Heart left ventricle (tissue), 13 donors: ENCODE measurements at regions not wholly inside any gene's neighbourhood (a gene's known extent, or its start where the extent isn't known, plus 50 kb on each side); places are given as distances from the start of the nearest gene placed in this dataset.

Experiments
- POLR2A ChIP-seq, 2 donors: fragments of 450-650 bp; IDR thresholded peaks; one replicate each; pipeline ENCODE4 v1.6.1; 2017; ENCODE audit warnings: antibody characterized with exemption in 2 of 2, mild to moderate bottlenecking in 2 of 2, moderate library complexity in 2 of 2
- TF ChIP-seq, protein P1 (sequence below), 12 donors: fragments of 200-600 bp; sonication (generic) in 4 of 12; IDR thresholded peaks; one replicate each; pipeline versions ENCODE4 v1.5.0 to v1.8.0; 2018 to 2022; ENCODE audit warnings: antibody characterized with exemption in 12 of 12, mild to moderate bottlenecking in 5 of 12
- donor health status: ischemic (EF 13 %, LVEDD 7.1; RV severe dilation, severe dysfunction).
- donor health status: DM: no; HTN: yes; CAD: no.
- donor health status: DM: no; HTN: no; CAD: no.
- donor health status: ischemic (EF 25% LVEDD 6.9; RV normal size, moderate dysfunction).
- donor health status: ischemic (EF 25% LVEDD 5.7; RV mildly dilated, moderate dysfunction).
- donor health status: ischemic (EF 35%, LVEDD 5.7; RV mildly dilated, moderate dysfunction).
- donor health status: nonischemic (EF 11% LVEDD 7.7; RV severe dilation, severe dysfunction).
- donor health status: DM: yes; HTN: yes; CAD: no.
- donor health status: PGD.
- donor health status: ischemic (EF 29% LVEDD 5.4; RV normal size, mild dysfunction).
- donor health status: nonischemic (EF 23%, LVEDD 6.1; RV moderate dilation, normal function).

DNA sequence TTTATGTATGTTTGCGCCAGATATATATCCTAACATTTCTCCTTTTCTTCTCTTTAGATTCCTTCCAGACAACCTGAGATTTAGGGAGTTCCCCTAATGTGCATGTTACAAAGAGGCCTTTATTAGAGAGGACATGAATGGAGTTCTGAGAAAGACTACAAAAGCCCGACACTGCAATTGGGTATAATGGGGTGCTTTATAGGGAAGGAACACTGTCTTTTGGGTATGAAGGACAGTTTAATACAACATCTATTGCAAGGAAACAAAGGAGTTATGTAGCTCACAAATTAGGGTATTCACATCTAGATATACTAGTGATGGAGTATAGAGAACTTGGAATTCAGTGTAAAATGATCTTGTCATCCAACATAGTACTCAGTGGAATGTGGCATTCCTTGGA is 383.8 kb downstream of the FIGN start:
- TF ChIP-seq, protein P1, sequence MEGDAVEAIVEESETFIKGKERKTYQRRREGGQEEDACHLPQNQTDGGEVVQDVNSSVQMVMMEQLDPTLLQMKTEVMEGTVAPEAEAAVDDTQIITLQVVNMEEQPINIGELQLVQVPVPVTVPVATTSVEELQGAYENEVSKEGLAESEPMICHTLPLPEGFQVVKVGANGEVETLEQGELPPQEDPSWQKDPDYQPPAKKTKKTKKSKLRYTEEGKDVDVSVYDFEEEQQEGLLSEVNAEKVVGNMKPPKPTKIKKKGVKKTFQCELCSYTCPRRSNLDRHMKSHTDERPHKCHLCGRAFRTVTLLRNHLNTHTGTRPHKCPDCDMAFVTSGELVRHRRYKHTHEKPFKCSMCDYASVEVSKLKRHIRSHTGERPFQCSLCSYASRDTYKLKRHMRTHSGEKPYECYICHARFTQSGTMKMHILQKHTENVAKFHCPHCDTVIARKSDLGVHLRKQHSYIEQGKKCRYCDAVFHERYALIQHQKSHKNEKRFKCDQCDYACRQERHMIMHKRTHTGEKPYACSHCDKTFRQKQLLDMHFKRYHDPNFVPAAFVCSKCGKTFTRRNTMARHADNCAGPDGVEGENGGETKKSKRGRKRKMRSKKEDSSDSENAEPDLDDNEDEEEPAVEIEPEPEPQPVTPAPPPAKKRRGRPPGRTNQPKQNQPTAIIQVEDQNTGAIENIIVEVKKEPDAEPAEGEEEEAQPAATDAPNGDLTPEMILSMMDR (IDR thresholded peaks at IDR 0.05): no peak
- no peak for TF ChIP-seq POLR2A (IDR thresholded peaks at IDR 0.05)
